Stomach (tissue), 4 donors: ENCODE measurements at regions not wholly inside any gene's neighbourhood (a gene's known extent, or its start where the extent isn't known, plus 50 kb on each side); places are given as distances from the start of the nearest gene placed in this dataset.

Experiments used
- CTCF ChIP-seq, 7 experiments: fragments of 450-650 bp in 4 of 7; fragments of 200-600 bp in 3 of 7; sonication (generic) in 3 of 7; IDR thresholded peaks; one replicate each; pipeline ENCODE4 v1.5.1; 2016 to 2019; ENCODE audit warnings: antibody characterized with exemption in 7 of 7, control low read depth in 2 of 7, mild to moderate bottlenecking in 1 of 7
- EP300 ChIP-seq: sonication (generic); formaldehyde crosslinking; IDR thresholded peaks from one replicate; pipeline ENCODE4 v1.6.1; 2017; ENCODE audit warnings: antibody characterized with exemption
- POLR2A ChIP-seq, 4 donors: fragments of 450-650 bp; IDR thresholded peaks; one replicate each; pipeline ENCODE4 v1.6.1; 2016; ENCODE audit warnings: antibody characterized with exemption in 4 of 4, control low read depth in 2 of 4, mild to moderate bottlenecking in 1 of 4, moderate library complexity in 1 of 4

GRCh38 chr18:38693104-38693503 lies 1127.5 kb upstream of the CELF4 start:
- no peak for TF ChIP-seq POLR2A (IDR thresholded peaks at IDR 0.05)
- TF ChIP-seq CTCF (IDR thresholded peaks at IDR 0.05), result no peak
- TF ChIP-seq EP300, result no peak
